ENCODE measurements at regions not wholly inside any gene's neighbourhood (a gene's known extent, or its start where the extent isn't known, plus 50 kb on each side); places are given as distances from the start of the nearest gene placed in this dataset.
"Not testable (repeated sequence)": the region's sequence is repeated elsewhere in the genome, so short reads cannot be mapped to it uniquely, and the experiment has no call there.

GRCh38 chr5:67747096-67747495 is 468.5 kb upstream of the PIK3R1 start:
- no peak overlapping the region for H3K9ac ChIP-seq (ENCODE audit: low read depth in 2 of 2, low read length in 2 of 2)
- DNase-seq, result no peak
- no peak for TF ChIP-seq CTCF (IDR thresholded peaks at IDR 0.05)
- intact Hi-C loops (cut with DNase I), result no loop called here
- no peaks in the 10 kb centered on the region for H3K4me1 ChIP-seq
- no peaks in the 10 kb centered on the region for H3K9me3 ChIP-seq
- H3K27ac ChIP-seq, result no peak overlapping the region
- no peaks in the 10 kb centered on the region for H3K36me3 ChIP-seq
- no peaks in the 10 kb centered on the region for H3K27me3 ChIP-seq
- H3K4me3 ChIP-seq, result no peak overlapping the region

- DNase-seq; intact Hi-C loops (cut with DNase I): not testable (repeated sequence)
These were observed 468.9 kb upstream of the PIK3R1 start for GRCh38 chr5:67746608-67747007.

GRCh38 chr5:67746103-67746502 is 469.5 kb upstream of the PIK3R1 start:
- Histone ChIP-seq H3K9me3 (no peaks in the 10 kb centered on the region), H3K36me3 (no peaks in the 10 kb centered on the region), H3K4me3 (no peak overlapping the region), H3K4me1 (no peaks in the 10 kb centered on the region), H3K9ac (ENCODE audit: low read depth in 2 of 2, low read length in 2 of 2) (no peak overlapping the region), H3K27me3 (no peaks in the 10 kb centered on the region), H3K27ac (no peak overlapping the region)
- DNase-seq, result no peak
- no peak for TF ChIP-seq CTCF (IDR thresholded peaks at IDR 0.05)
- intact Hi-C loops (cut with DNase I), result no loop called here

More at GRCh38 chr5:67746608-67747007, 468.9 kb upstream of the PIK3R1 start:
- H3K27ac ChIP-seq; H3K4me3 ChIP-seq; H3K27me3 ChIP-seq; H3K9ac ChIP-seq (ENCODE audit: low read depth in 2 of 2, low read length in 2 of 2); H3K36me3 ChIP-seq; H3K4me1 ChIP-seq; H3K9me3 ChIP-seq: not testable (repeated sequence)

GRCh38 chr5:67732921-67733320 is 482.6 kb upstream of the PIK3R1 start:
- no peaks in the 10 kb centered on the region for H3K27me3 ChIP-seq
- TF ChIP-seq CTCF (IDR thresholded peaks at IDR 0.05), result no peak
- H3K27ac ChIP-seq, result no peak overlapping the region
- DNase-seq, result no peak
- intact Hi-C loops (cut with DNase I), result no loop called here
- H3K4me3 ChIP-seq, result no peak overlapping the region
- H3K36me3 ChIP-seq, result no peaks in the 10 kb centered on the region
- H3K9me3 ChIP-seq, result no peaks in the 10 kb centered on the region
- H3K4me1 ChIP-seq, result no peaks in the 10 kb centered on the region
- no peak overlapping the region for H3K9ac ChIP-seq (ENCODE audit: low read depth in 2 of 2, low read length in 2 of 2)

- H3K9ac ChIP-seq (ENCODE audit: low read depth in 2 of 2, low read length in 2 of 2), result no peak overlapping the region
- no peaks in the 10 kb centered on the region for H3K4me1 ChIP-seq
- H3K36me3 ChIP-seq, result no peaks in the 10 kb centered on the region
- H3K27me3 ChIP-seq, result no peaks in the 10 kb centered on the region
- intact Hi-C loops (cut with DNase I), result no loop called here
- H3K27ac ChIP-seq, result no peak overlapping the region
- H3K4me3 ChIP-seq, result no peak overlapping the region
- H3K9me3 ChIP-seq, result no peaks in the 10 kb centered on the region
- no peak for DNase-seq
- no peak for TF ChIP-seq CTCF (IDR thresholded peaks at IDR 0.05)
These were observed 483.1 kb upstream of the PIK3R1 start for GRCh38 chr5:67732471-67732870.

- Histone ChIP-seq H3K27me3 (no peaks in the 10 kb centered on the region), H3K9ac (ENCODE audit: low read depth in 2 of 2, low read length in 2 of 2) (no peak overlapping the region), H3K27ac (no peak overlapping the region), H3K4me1 (no peaks in the 10 kb centered on the region), H3K4me3 (no peak overlapping the region), H3K9me3 (no peaks in the 10 kb centered on the region), H3K36me3 (no peaks in the 10 kb centered on the region)
- no peak for DNase-seq
- no peak for TF ChIP-seq CTCF (IDR thresholded peaks at IDR 0.05)
- intact Hi-C loops (cut with DNase I), result no loop called here
These were observed 483.7 kb upstream of the PIK3R1 start for GRCh38 chr5:67731886-67732285.
